Uterus (tissue), 2 donors: ENCODE measurements at regions not wholly inside any gene's neighbourhood (a gene's known extent, or its start where the extent isn't known, plus 50 kb on each side); places are given as distances from the start of the nearest gene placed in this dataset.

ENCODE experiments used
- CTCF ChIP-seq, 4 experiments: fragments of 200-600 bp in 2 of 4; fragments of 450-650 bp in 2 of 4; sonication (generic) in 2 of 4; IDR thresholded peaks; one replicate each; pipeline ENCODE4 v1.5.1; 2016 to 2019; ENCODE audit warnings: antibody characterized with exemption in 4 of 4, mild to moderate bottlenecking in 2 of 4, moderate library complexity in 1 of 4
- POLR2A ChIP-seq, 2 donors: fragments of 450-650 bp; IDR thresholded peaks; one replicate each; pipeline ENCODE4 v1.6.1; 2016; ENCODE audit warnings: antibody characterized with exemption in 2 of 2, mild to moderate bottlenecking in 1 of 2, moderate library complexity in 1 of 2

DNA sequence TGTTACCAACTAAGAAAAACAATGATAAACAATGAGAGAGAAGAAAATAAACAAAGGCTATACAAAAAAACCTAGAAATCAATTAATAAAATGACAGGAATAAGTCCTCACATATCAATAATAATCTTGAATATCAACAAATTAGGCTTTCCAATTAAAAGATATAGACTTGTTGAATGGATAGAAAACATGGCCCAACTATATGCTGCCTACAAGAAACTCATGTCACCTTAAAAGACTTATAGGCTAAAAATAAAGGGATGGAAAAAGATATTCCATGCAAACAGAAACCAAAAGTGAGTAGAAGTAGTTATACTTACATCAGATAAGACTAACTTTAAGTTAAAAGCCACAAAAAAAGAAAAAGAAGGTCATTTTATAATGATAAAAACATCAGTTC, 183.9 kb downstream of the MYRFL start:
- TF ChIP-seq POLR2A (IDR thresholded peaks at IDR 0.05) = no peak
- TF ChIP-seq CTCF (IDR thresholded peaks at IDR 0.05) = no peak
